SK-N-SH treated with all-trans-retinoic acid at 6 μM for 48 hours (cell line): ENCODE measurements at regions not wholly inside any gene's neighbourhood (a gene's known extent, or its start where the extent isn't known, plus 50 kb on each side); places are given as distances from the start of the nearest gene placed in this dataset.

Experiments
- CSDC2 ChIP-seq: fragments of 250-450 bp; sonication (Bioruptor Pico); IDR thresholded peaks from 2 replicates; pipeline ENCODE4 v1.5.0; 2020; ENCODE audit warnings: mild to moderate bottlenecking, moderate library complexity
- ISL1 ChIP-seq: fragments of 250-450 bp; sonication (Bioruptor Pico); IDR thresholded peaks from 2 replicates; pipeline ENCODE4 v2.1.2; 2022; ENCODE audit warnings: mild to moderate bottlenecking, moderate library complexity
- RARB ChIP-seq: fragments of 250-450 bp; sonication (Bioruptor Pico); IDR thresholded peaks from 2 replicates; pipeline ENCODE4 v1.8.0; 2021; ENCODE audit warnings: mild to moderate bottlenecking, moderate library complexity
- TCF4 ChIP-seq: fragments of 250-450 bp; sonication (Bioruptor Pico); IDR thresholded peaks from 2 replicates; pipeline ENCODE4 v1.8.0; 2021; ENCODE audit warnings: mild to moderate bottlenecking, moderate library complexity, borderline replicate concordance
- TOX ChIP-seq: fragments of 250-450 bp; sonication (Bioruptor Pico); IDR thresholded peaks from 2 replicates; pipeline ENCODE4 v1.8.0; 2021; ENCODE audit warnings: mild to moderate bottlenecking, moderate library complexity, borderline replicate concordance
- ZC3H10 ChIP-seq: fragments of 250-450 bp; sonication (Bioruptor Pico); IDR thresholded peaks from 2 replicates; pipeline ENCODE4 v1.5.1; 2021; ENCODE audit warnings: mild to moderate bottlenecking, moderate library complexity
- ZFP3 ChIP-seq: fragments of 250-450 bp; sonication (Bioruptor Pico); IDR thresholded peaks from 2 replicates; pipeline ENCODE4 v1.5.0; 2020; ENCODE audit warnings: mild to moderate bottlenecking, moderate library complexity
- ZFP30 ChIP-seq: fragments of 450-650 bp; formaldehyde crosslinking; IDR thresholded peaks from 2 replicates; pipeline ENCODE4 v1.5.0; 2022; ENCODE audit warnings: mild to moderate bottlenecking, moderate library complexity
- TF ChIP-seq, protein P1 (sequence below): fragments of 250-450 bp; sonication (Bioruptor Pico); IDR thresholded peaks from 2 replicates; pipeline ENCODE4 v1.5.0; 2020; ENCODE audit warnings: mild to moderate bottlenecking, moderate library complexity
- TF ChIP-seq, protein P2 (sequence below): fragments of 250-450 bp; sonication (Bioruptor Pico); IDR thresholded peaks from 2 replicates; pipeline ENCODE4 v1.8.0; 2020; ENCODE audit warnings: mild to moderate bottlenecking, moderate library complexity, borderline replicate concordance

DNA sequence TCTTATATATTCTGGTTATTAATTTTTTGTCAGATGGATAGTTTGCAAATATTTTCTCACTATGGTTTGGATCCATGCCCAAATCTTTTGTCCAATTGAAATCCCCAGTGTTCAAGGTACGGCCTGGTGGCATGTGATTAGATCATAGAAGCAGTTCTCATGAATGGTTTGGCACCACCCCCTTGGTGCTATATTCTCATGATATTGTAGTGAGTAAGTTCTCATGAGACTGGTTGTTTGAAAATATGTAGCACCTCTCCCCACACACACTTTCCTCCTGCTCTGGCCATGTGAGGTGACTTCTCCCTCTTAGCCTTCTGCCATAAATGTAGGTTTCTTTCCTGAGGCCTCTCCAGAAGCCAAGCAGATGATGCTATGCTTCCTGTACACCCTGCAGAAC, 107.7 kb upstream of the KYNU start:
- TF ChIP-seq RARB (no peak), ZC3H10 (no peak), ZFP30 (CRISPR knock-in tag) (no peak), TCF4 (CRISPR knock-in tag) (no peak), CSDC2 (CRISPR knock-in tag) (no peak), ZFP3 (CRISPR knock-in tag) (no peak), TOX (no peak), ISL1 (CRISPR knock-in tag) (no peak)
- TF ChIP-seq, protein P1, sequence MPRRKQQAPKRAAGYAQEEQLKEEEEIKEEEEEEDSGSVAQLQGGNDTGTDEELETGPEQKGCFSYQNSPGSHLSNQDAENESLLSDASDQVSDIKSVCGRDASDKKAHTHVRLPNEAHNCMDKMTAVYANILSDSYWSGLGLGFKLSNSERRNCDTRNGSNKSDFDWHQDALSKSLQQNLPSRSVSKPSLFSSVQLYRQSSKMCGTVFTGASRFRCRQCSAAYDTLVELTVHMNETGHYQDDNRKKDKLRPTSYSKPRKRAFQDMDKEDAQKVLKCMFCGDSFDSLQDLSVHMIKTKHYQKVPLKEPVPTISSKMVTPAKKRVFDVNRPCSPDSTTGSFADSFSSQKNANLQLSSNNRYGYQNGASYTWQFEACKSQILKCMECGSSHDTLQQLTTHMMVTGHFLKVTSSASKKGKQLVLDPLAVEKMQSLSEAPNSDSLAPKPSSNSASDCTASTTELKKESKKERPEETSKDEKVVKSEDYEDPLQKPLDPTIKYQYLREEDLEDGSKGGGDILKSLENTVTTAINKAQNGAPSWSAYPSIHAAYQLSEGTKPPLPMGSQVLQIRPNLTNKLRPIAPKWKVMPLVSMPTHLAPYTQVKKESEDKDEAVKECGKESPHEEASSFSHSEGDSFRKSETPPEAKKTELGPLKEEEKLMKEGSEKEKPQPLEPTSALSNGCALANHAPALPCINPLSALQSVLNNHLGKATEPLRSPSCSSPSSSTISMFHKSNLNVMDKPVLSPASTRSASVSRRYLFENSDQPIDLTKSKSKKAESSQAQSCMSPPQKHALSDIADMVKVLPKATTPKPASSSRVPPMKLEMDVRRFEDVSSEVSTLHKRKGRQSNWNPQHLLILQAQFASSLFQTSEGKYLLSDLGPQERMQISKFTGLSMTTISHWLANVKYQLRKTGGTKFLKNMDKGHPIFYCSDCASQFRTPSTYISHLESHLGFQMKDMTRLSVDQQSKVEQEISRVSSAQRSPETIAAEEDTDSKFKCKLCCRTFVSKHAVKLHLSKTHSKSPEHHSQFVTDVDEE: no peak
- TF ChIP-seq, protein P2, sequence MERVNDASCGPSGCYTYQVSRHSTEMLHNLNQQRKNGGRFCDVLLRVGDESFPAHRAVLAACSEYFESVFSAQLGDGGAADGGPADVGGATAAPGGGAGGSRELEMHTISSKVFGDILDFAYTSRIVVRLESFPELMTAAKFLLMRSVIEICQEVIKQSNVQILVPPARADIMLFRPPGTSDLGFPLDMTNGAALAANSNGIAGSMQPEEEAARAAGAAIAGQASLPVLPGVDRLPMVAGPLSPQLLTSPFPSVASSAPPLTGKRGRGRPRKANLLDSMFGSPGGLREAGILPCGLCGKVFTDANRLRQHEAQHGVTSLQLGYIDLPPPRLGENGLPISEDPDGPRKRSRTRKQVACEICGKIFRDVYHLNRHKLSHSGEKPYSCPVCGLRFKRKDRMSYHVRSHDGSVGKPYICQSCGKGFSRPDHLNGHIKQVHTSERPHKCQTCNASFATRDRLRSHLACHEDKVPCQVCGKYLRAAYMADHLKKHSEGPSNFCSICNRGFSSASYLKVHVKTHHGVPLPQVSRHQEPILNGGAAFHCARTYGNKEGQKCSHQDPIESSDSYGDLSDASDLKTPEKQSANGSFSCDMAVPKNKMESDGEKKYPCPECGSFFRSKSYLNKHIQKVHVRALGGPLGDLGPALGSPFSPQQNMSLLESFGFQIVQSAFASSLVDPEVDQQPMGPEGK (CRISPR knock-in tag): no peak
